ENCODE measurements at regions not wholly inside any gene's neighbourhood (a gene's known extent, or its start where the extent isn't known, plus 50 kb on each side); places are given as distances from the start of the nearest gene placed in this dataset.

- no peak for TF ChIP-seq CTCF (IDR thresholded peaks at IDR 0.05)
- no peak for TF ChIP-seq POLR2A (IDR thresholded peaks at IDR 0.05)
Measured at GRCh38 chr16:54407596-54407995, 121.0 kb upstream of the IRX3 start.
